NCI-H1930 (cell line): ENCODE measurements at regions not wholly inside any gene's neighbourhood (a gene's known extent, or its start where the extent isn't known, plus 50 kb on each side); places are given as distances from the start of the nearest gene placed in this dataset.

ENCODE experiments used
- DNase-seq, 2 experiments: peaks; one replicate each; lab custom pipeline; 2025; lab: John Stamatoyannopoulos, UW

- DNase-seq: peak in 1 of 2 experiments; percentile 19
These were observed 1028.7 kb downstream of the AACS start for GRCh38 chr12:126093908-126094307.

- no peak for DNase-seq
These were observed 1030.7 kb downstream of the AACS start for GRCh38 chr12:126095748-126096510.

GRCh38 chr12:126106706-126107105, 1041.5 kb downstream of the AACS start:
- no peak for DNase-seq

- no peak for DNase-seq
These were observed 1042.4 kb downstream of the AACS start for GRCh38 chr12:126107659-126108058.

- DNase-seq: no peak
These were observed 1043.0 kb downstream of the AACS start for GRCh38 chr12:126108247-126108646.

- DNase-seq: no peak
These were observed 1046.9 kb downstream of the AACS start for GRCh38 chr12:126112141-126112540.

- no peak for DNase-seq
These were observed 1047.6 kb downstream of the AACS start for GRCh38 chr12:126112849-126113248.

- no peak for DNase-seq
These were observed 1049.2 kb downstream of the AACS start for GRCh38 chr12:126114441-126114840.

GRCh38 chr12:126117502-126117901, 1052.3 kb downstream of the AACS start:
- no peak for DNase-seq

GRCh38 chr12:126139355-126139754, 1074.1 kb downstream of the AACS start:
- DNase-seq: no peak

GRCh38 chr12:126144603-126145002, 1079.4 kb downstream of the AACS start:
- no peak for DNase-seq

- no peak for DNase-seq
These were observed 1082.1 kb downstream of the AACS start for GRCh38 chr12:126147321-126147720.

- no peak for DNase-seq
These were observed 1091.8 kb downstream of the AACS start for GRCh38 chr12:126156806-126157574.

GRCh38 chr12:126157575-126157966, 1092.3 kb downstream of the AACS start:
- DNase-seq: no peak

- no peak for DNase-seq
These were observed 1093.9 kb downstream of the AACS start for GRCh38 chr12:126159139-126159538.

GRCh38 chr12:126160912-126161311, 1095.7 kb downstream of the AACS start:
- DNase-seq: no peak

- no peak for DNase-seq
These were observed 1098.7 kb downstream of the AACS start for GRCh38 chr12:126163984-126164383.

GRCh38 chr12:126171937-126172559, 1106.8 kb downstream of the AACS start:
- no peak for DNase-seq

- no peak for DNase-seq
These were observed 1117.5 kb downstream of the AACS start for GRCh38 chr12:126182619-126183236.

GRCh38 chr12:126185025-126185424, 1119.8 kb downstream of the AACS start:
- DNase-seq: no peak

GRCh38 chr12:126189856-126190255, 1124.6 kb downstream of the AACS start:
- no peak for DNase-seq
